ENCODE measurements at regions not wholly inside any gene's neighbourhood (a gene's known extent, or its start where the extent isn't known, plus 50 kb on each side); places are given as distances from the start of the nearest gene placed in this dataset.

- intact Hi-C loops (cut with DNase I): no loop called here
- Histone ChIP-seq H3K4me3 (no peak overlapping the region), H3K9me3 (peaks cover 0 to 7% (median 0%) of the 10 kb centered on the region in 12 donors), H3K27me3 (peaks cover 0 to 17% (median 0%) of the 10 kb centered on the region in 9 donors), H3K36me3 (no peaks in the 10 kb centered on the region), H3K4me1 (no peaks in the 10 kb centered on the region), H3K27ac (no peak overlapping the region)
- TF ChIP-seq, protein P1, sequence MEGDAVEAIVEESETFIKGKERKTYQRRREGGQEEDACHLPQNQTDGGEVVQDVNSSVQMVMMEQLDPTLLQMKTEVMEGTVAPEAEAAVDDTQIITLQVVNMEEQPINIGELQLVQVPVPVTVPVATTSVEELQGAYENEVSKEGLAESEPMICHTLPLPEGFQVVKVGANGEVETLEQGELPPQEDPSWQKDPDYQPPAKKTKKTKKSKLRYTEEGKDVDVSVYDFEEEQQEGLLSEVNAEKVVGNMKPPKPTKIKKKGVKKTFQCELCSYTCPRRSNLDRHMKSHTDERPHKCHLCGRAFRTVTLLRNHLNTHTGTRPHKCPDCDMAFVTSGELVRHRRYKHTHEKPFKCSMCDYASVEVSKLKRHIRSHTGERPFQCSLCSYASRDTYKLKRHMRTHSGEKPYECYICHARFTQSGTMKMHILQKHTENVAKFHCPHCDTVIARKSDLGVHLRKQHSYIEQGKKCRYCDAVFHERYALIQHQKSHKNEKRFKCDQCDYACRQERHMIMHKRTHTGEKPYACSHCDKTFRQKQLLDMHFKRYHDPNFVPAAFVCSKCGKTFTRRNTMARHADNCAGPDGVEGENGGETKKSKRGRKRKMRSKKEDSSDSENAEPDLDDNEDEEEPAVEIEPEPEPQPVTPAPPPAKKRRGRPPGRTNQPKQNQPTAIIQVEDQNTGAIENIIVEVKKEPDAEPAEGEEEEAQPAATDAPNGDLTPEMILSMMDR (IDR thresholded peaks at IDR 0.05): no peak
- no peak for TF ChIP-seq POLR2A (IDR thresholded peaks at IDR 0.05)
- DNase-seq (no peak), ATAC-seq (no peak)
Observed at GRCh38 chrX:137483554-137483953, 82.4 kb upstream of the ZIC3 start.

DNA sequence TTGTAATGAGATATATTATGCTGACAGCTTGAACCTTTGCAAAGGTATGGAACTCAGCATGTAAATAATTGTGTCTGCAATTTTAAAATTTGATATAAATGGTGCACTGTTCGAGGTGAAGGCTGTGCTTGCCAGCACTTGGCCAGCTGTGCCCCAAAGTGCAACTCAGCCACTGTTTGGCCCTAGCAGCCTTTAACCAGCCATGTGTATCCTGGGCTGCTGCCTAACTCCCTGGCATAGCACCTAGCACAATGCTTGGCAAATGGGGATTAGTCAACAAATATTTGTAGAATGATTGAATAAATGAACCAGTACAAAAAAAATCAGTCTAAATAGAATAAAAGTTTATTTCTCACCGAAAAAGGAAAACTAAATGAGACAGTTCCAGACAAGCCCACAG lies 83.8 kb upstream of the ZIC3 start:
- Histone ChIP-seq H3K9me3 (peaks cover 0 to 6% (median 0%) of the 10 kb centered on the region in 12 donors), H3K4me1 (no peaks in the 10 kb centered on the region), H3K36me3 (no peaks in the 10 kb centered on the region), H3K4me3 (no peak overlapping the region), H3K27me3 (peaks cover 0 to 17% (median 0%) of the 10 kb centered on the region in 9 donors), H3K27ac (no peak overlapping the region)
- TF ChIP-seq, protein P1 (IDR thresholded peaks at IDR 0.05): no peak
- TF ChIP-seq POLR2A (IDR thresholded peaks at IDR 0.05): no peak
- ATAC-seq (no peak), DNase-seq (no peak)
- whole genome bisulfite sequencing, 4 donors: 45 to 70% (median 56%) methylated on average over 2 of the region's 2 CpGs
- intact Hi-C loops (cut with DNase I): no loop called here

DNA sequence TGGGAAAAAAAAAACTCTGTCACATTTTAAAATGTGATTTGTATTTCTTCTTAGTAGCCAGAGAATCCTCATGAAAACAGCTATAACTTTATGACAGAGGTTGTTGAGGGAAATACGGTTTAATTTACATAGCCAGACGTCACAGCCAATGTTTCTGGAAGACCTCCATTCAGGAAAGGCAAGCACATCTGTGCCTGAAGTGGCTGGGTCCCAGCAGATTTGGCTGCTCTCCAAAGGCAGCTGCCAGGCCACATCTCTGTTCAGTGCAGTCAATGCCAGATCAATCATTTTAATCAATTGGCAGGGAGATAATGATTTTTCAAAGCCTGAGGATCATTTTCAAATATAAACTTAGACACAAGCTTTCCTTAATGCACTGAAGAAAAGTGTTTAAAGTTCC lies 86.5 kb upstream of the ZIC3 start:
- DNase-seq (no peak), ATAC-seq (no peak)
- Histone ChIP-seq H3K27me3 (peaks cover 0 to 17% (median 0%) of the 10 kb centered on the region in 9 donors), H3K36me3 (no peaks in the 10 kb centered on the region), H3K9me3 (no peaks in the 10 kb centered on the region), H3K4me1 (no peaks in the 10 kb centered on the region), H3K27ac (no peak overlapping the region), H3K4me3 (no peak overlapping the region)
- WGBS, 4 donors: 7 to 21% (median 19%) methylated on average over 2 of the region's 2 CpGs
- TF ChIP-seq POLR2A (IDR thresholded peaks at IDR 0.05): no peak
- TF ChIP-seq, protein P1 (IDR thresholded peaks at IDR 0.05): no peak
- intact Hi-C loops (cut with DNase I): no loop called here

DNA sequence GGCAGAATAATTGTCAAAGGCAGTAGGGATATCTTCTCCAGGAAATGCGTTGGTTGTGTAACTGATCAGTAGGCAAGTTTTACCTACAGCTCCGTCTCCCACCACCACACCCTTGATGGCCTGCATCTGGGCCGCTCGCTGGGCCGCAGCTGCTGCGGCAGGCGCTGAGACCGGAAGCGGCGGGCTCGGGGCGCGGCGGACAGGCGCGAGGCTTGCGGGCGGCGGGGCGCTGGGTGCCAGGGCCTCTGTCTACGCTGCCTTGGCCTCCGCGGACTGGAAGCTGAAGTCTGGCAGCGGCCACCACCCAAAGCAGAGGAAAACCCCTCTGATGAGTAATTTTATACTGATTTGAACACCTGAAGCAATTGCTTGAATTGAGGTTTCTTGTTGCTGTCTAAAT lies 124.2 kb upstream of the ZIC3 start:
- no peak for DNase-seq
- H3K4me1 ChIP-seq: no peaks in the 10 kb centered on the region
- peaks cover 0 to 21% (median 0%) of the 10 kb centered on the region in 12 donors for H3K9me3 ChIP-seq
- no peak for TF ChIP-seq POLR2A (IDR thresholded peaks at IDR 0.05)
- TF ChIP-seq, protein P1 (IDR thresholded peaks at IDR 0.05): no peak
- H3K27me3 ChIP-seq: peaks cover 0 to 7% (median 0%) of the 10 kb centered on the region in 9 donors
- H3K27ac ChIP-seq: no peak overlapping the region
- no peak overlapping the region for H3K4me3 ChIP-seq
- no peak for ATAC-seq
- no peaks in the 10 kb centered on the region for H3K36me3 ChIP-seq
- WGBS, 4 donors: 56 to 85% (median 77%) methylated on average over 8 to 24 of the region's 24 CpGs
- intact Hi-C loops (cut with DNase I): no loop called here

Data from heart left ventricle (tissue), 16 donors.